ENCODE measurements at regions not wholly inside any gene's neighbourhood (a gene's known extent, or its start where the extent isn't known, plus 50 kb on each side); places are given as distances from the start of the nearest gene placed in this dataset.

DNA sequence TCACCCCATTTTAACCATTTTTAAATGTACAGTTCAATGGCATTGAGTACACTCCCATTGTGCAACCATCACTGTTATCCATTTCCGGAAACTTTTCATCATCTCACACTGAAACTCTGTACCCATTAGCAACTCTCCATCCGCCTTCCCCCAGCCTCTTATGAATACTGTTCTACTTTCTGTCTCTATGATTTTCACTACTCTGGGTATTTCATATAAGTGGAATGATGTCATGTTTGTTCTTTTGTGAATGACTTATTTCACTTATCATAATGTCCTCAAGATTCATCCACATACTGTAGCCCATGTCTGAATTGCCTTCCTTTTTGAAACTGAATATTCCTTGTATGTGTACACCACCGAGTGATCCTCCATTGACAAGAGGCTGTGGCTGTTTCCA, 92.9 kb upstream of the TOX2 start:
- TF ChIP-seq, protein P1, sequence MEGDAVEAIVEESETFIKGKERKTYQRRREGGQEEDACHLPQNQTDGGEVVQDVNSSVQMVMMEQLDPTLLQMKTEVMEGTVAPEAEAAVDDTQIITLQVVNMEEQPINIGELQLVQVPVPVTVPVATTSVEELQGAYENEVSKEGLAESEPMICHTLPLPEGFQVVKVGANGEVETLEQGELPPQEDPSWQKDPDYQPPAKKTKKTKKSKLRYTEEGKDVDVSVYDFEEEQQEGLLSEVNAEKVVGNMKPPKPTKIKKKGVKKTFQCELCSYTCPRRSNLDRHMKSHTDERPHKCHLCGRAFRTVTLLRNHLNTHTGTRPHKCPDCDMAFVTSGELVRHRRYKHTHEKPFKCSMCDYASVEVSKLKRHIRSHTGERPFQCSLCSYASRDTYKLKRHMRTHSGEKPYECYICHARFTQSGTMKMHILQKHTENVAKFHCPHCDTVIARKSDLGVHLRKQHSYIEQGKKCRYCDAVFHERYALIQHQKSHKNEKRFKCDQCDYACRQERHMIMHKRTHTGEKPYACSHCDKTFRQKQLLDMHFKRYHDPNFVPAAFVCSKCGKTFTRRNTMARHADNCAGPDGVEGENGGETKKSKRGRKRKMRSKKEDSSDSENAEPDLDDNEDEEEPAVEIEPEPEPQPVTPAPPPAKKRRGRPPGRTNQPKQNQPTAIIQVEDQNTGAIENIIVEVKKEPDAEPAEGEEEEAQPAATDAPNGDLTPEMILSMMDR (IDR thresholded peaks at IDR 0.05; ENCODE audit: low read depth, low read length) = no peak
- no peak for TF ChIP-seq EZH2phosphoT487 (IDR thresholded peaks at IDR 0.05; ENCODE audit: low read depth)

Measured in OCI-LY3 (cell line).